CD14-positive monocyte (primary cell): ENCODE measurements at regions not wholly inside any gene's neighbourhood (a gene's known extent, or its start where the extent isn't known, plus 50 kb on each side); places are given as distances from the start of the nearest gene placed in this dataset.

ENCODE experiments used
- DNase-seq, 3 donors: peaks; one replicate each; pipeline ENCODE4 v3.0.0-alpha.2; 2011 to 2022
- H2AFZ ChIP-seq: 2 replicates; pipeline ENCODE4 v1.6.0; 2012; ENCODE audit warnings: mild to moderate bottlenecking, low read depth, low read length, inconsistent platforms; ENCODE audit not compliant: insufficient read depth, poor library complexity, severe bottlenecking
- H3K27ac ChIP-seq, 2 donors: 1 replicate in 1 of 2; 2 replicates in 1 of 2; pipeline ENCODE4 v1.5.1; 2012 to 2013; ENCODE audit warnings: low read length in 2 of 2, control low read depth in 1 of 2, inconsistent platforms in 1 of 2, low read depth in 1 of 2, mild to moderate bottlenecking in 1 of 2
- H3K27me3 ChIP-seq, 2 donors: one replicate each; pipeline versions ENCODE4 v1.6.0 to v1.6.1; 2011 to 2013; ENCODE audit warnings: low read length in 2 of 2; ENCODE audit not compliant: control insufficient read depth in 2 of 2, insufficient read depth in 2 of 2
- H3K36me3 ChIP-seq, 2 donors: replicated peaks in 1 of 2; 1 replicate in 1 of 2; 2 replicates in 1 of 2; pipeline versions ENCODE4 v1.5.1 to v1.6.1; 2012 to 2013; ENCODE audit warnings: low read length in 2 of 2, control low read depth in 1 of 2, inconsistent platforms in 1 of 2, mild to moderate bottlenecking in 1 of 2; ENCODE audit not compliant: insufficient read depth in 2 of 2, control insufficient read depth in 1 of 2
- H3K4me1 ChIP-seq, 2 donors: 1 replicate in 1 of 2; 2 replicates in 1 of 2; pipeline versions ENCODE4 v1.5.1 to v1.6.1; 2012 to 2013; ENCODE audit warnings: low read length in 2 of 2, control low read depth in 1 of 2, inconsistent platforms in 1 of 2, mild to moderate bottlenecking in 1 of 2, moderate library complexity in 1 of 2; ENCODE audit not compliant: insufficient read depth in 2 of 2, control insufficient read depth in 1 of 2
- H3K4me2 ChIP-seq: replicated peaks from 2 replicates; pipeline ENCODE3; 2012; ENCODE audit warnings: low read length, moderate library complexity, mild to moderate bottlenecking; ENCODE audit not compliant: poor library complexity, severe bottlenecking; ENCODE audit errors: extremely low read depth
- H3K4me3 ChIP-seq, 3 experiments: fragments of 200-600 bp in 1 of 3; sonication (generic) in 1 of 3; replicated peaks in 1 of 3; 1 replicate in 2 of 3; 2 replicates in 1 of 3; pipeline ENCODE4 v1.5.1; 2011 to 2013; ENCODE audit warnings: low read length in 3 of 3, mild to moderate bottlenecking in 3 of 3, control low read depth in 2 of 3, low read depth in 2 of 3, inconsistent platforms in 1 of 3, moderate library complexity in 1 of 3
- H3K79me2 ChIP-seq: 2 replicates; pipeline ENCODE4 v1.6.0; 2012; ENCODE audit warnings: mild to moderate bottlenecking, control low read depth, inconsistent platforms, low read length, moderate library complexity; ENCODE audit not compliant: insufficient read depth
- H3K9ac ChIP-seq: 2 replicates; pipeline ENCODE4 v1.6.0; 2017; ENCODE audit warnings: low read length, mild to moderate bottlenecking; ENCODE audit not compliant: insufficient read depth, poor library complexity, severe bottlenecking
- H3K9me3 ChIP-seq, 2 donors: replicated peaks in 1 of 2; 1 replicate in 1 of 2; 2 replicates in 1 of 2; pipeline versions ENCODE4 v1.5.1 to v1.6.1; 2012 to 2013; ENCODE audit warnings: low read length in 2 of 2, control low read depth in 1 of 2; ENCODE audit not compliant: control insufficient read depth in 1 of 2, insufficient read depth in 1 of 2
- H4K20me1 ChIP-seq: 2 replicates; pipeline ENCODE4 v1.6.0; 2012; ENCODE audit warnings: mild to moderate bottlenecking, low read length, control low read depth, moderate library complexity; ENCODE audit not compliant: insufficient read depth
- H3K27ac Mint-ChIP-seq, 7 donors: one replicate each; pipeline ENCODE4 v1.8.0; 2020; ENCODE audit warnings: mild to moderate bottlenecking in 7 of 7, mixed read lengths in 7 of 7, moderate library complexity in 6 of 7, inconsistent platforms in 2 of 7
- H3K27me3 Mint-ChIP-seq, 3 donors: one replicate each; pipeline ENCODE4 v1.8.0; 2021 to 2022; ENCODE audit warnings: low read depth in 3 of 3, mild to moderate bottlenecking in 3 of 3, mixed read lengths in 3 of 3, moderate library complexity in 3 of 3, inconsistent platforms in 1 of 3
- H3K36me3 Mint-ChIP-seq, 2 donors: one replicate each; pipeline ENCODE4 v1.8.0; 2020; ENCODE audit warnings: mixed read lengths in 2 of 2, inconsistent platforms in 1 of 2, mild to moderate bottlenecking in 1 of 2
- H3K4me1 Mint-ChIP-seq: one replicate; pipeline ENCODE4 v1.8.0; 2020; ENCODE audit warnings: mild to moderate bottlenecking, mixed read lengths
- H3K4me3 Mint-ChIP-seq, 2 donors: one replicate each; pipeline ENCODE4 v1.8.0; 2020; ENCODE audit warnings: mild to moderate bottlenecking in 2 of 2, mixed read lengths in 2 of 2, moderate library complexity in 1 of 2
- H3K9me3 Mint-ChIP-seq, 7 donors: one replicate each; pipeline ENCODE4 v1.8.0; 2020 to 2022; ENCODE audit warnings: mixed read lengths in 7 of 7, mild to moderate bottlenecking in 6 of 7, moderate library complexity in 6 of 7, inconsistent platforms in 2 of 7
- CTCF ChIP-seq: fragments of 200-600 bp; IDR thresholded peaks from one replicate; pipeline ENCODE4 v1.8.0; 2022; ENCODE audit warnings: antibody characterized with exemption, mild to moderate bottlenecking
- WGBS: methylation state at CpG from one replicate; pipeline ENCODE4 v1.1.5; 2013; ENCODE audit warnings: missing lambda C conversion rate; ENCODE audit not compliant: insufficient coverage; 5-methylcytosine and 5-hydroxymethylcytosine counted together
- intact Hi-C, 2 donors: fragments of 100-400 bp; cut with micrococcal nuclease; formaldehyde crosslinking; loops; one replicate each; pipeline versions ENCODE4 v1.15.0 to v1.15.1; 2023

GRCh38 chr6:93562582-93562981, 143.2 kb upstream of the EPHA7 start:
- intact Hi-C loops, result no loop called here
- H3K27me3 ChIP-seq, result no peaks in the 10 kb centered on the region
- Mint-ChIP-seq H3K9me3 (peaks cover 0 to 3% (median 0%) of the 10 kb centered on the region in 7 donors), H3K4me3 (no peak overlapping the region), H3K36me3 (no peaks in the 10 kb centered on the region), H3K27me3 (peaks cover 0 to 1% (median 0%) of the 10 kb centered on the region in 3 donors), H3K27ac (no peak overlapping the region), H3K4me1 (no peaks in the 10 kb centered on the region)
- H2AFZ ChIP-seq, result no peak overlapping the region
- H3K9me3 ChIP-seq, result no peaks in the 10 kb centered on the region
- 67% methylated on average over 1 of the region's 1 CpG for WGBS
- H3K9ac ChIP-seq, result no peak overlapping the region
- H3K4me3 ChIP-seq, result no peak overlapping the region
- H4K20me1 ChIP-seq, result no peaks in the 10 kb centered on the region
- TF ChIP-seq CTCF, result no peak
- H3K27ac ChIP-seq, result no peak overlapping the region
- DNase-seq, result no peak
- H3K79me2 ChIP-seq, result no peaks in the 10 kb centered on the region
- H3K4me2 ChIP-seq, result no peak overlapping the region
- H3K4me1 ChIP-seq, result no peaks in the 10 kb centered on the region
- H3K36me3 ChIP-seq, result no peaks in the 10 kb centered on the region

- no peaks in the 10 kb centered on the region for H3K79me2 ChIP-seq
- TF ChIP-seq CTCF, result no peak
- H3K36me3 ChIP-seq, result no peaks in the 10 kb centered on the region
- no CpG with 5 or more reads among the region's 3 CpGs for WGBS
- H3K9ac ChIP-seq, result no peak overlapping the region
- intact Hi-C loops, result no loop called here
- H3K36me3 Mint-ChIP-seq, result no peaks in the 10 kb centered on the region
- H3K27me3 Mint-ChIP-seq, result no peaks in the 10 kb centered on the region
- H3K4me1 Mint-ChIP-seq, result no peaks in the 10 kb centered on the region
- no peaks in the 10 kb centered on the region for H3K27me3 ChIP-seq
- no peak overlapping the region for H3K4me3 ChIP-seq
- H3K4me2 ChIP-seq, result no peak overlapping the region
- H3K4me1 ChIP-seq, result no peaks in the 10 kb centered on the region
- no peak overlapping the region for H2AFZ ChIP-seq
- no peak overlapping the region for H3K27ac Mint-ChIP-seq
- H3K9me3 Mint-ChIP-seq, result no peaks in the 10 kb centered on the region
- DNase-seq, result no peak
- no peak overlapping the region for H3K4me3 Mint-ChIP-seq
- H3K9me3 ChIP-seq, result no peaks in the 10 kb centered on the region
- no peaks in the 10 kb centered on the region for H4K20me1 ChIP-seq
- no peak overlapping the region for H3K27ac ChIP-seq
Observed at GRCh38 chr6:93555292-93555691, 135.9 kb upstream of the EPHA7 start.
